Rectal smooth muscle tissue (tissue), 1 donor: ENCODE measurements at regions not wholly inside any gene's neighbourhood (a gene's known extent, or its start where the extent isn't known, plus 50 kb on each side); places are given as distances from the start of the nearest gene placed in this dataset.

ENCODE experiments used
- H3K27ac ChIP-seq: one replicate; pipeline ENCODE4 v1.7.0; 2013; ENCODE audit warnings: low read depth, low read length, inconsistent platforms
- H3K27me3 ChIP-seq: one replicate; pipeline ENCODE4 v1.7.0; 2013; ENCODE audit warnings: low read length; ENCODE audit not compliant: control insufficient read depth, insufficient read depth
- H3K36me3 ChIP-seq: one replicate; pipeline ENCODE4 v1.7.0; 2013; ENCODE audit warnings: low read length; ENCODE audit not compliant: control insufficient read depth, insufficient read depth
- H3K4me1 ChIP-seq: one replicate; pipeline ENCODE4 v1.7.0; 2013; ENCODE audit warnings: low read length; ENCODE audit not compliant: control insufficient read depth, insufficient read depth
- H3K4me3 ChIP-seq: one replicate; pipeline ENCODE4 v1.7.0; 2013; ENCODE audit warnings: low read length
- H3K9ac ChIP-seq: one replicate; pipeline ENCODE4 v1.7.0; 2013; ENCODE audit warnings: low read length

DNA sequence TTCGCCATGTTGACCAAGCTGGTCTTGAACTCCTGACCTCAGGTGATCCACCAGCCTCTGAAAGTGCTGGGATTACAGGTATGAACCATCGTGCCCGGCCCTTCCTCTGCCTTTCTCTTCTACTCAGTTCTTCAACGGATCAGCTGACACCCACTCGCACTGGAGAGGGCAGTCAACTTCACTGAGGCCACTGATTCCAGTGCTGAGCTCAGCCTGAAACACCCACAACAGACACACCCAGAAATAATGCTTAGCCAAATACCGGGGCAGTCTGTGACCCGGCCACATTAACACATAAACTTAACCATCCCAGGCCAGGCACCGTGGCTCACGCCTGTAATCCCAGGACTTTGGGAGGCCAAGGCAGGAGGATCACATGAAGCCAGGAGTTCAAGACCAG, 119.3 kb upstream of the CHST15 start:
- no peak overlapping the region for H3K27ac ChIP-seq
- H3K4me1 ChIP-seq = no peaks in the 10 kb centered on the region
- H3K9ac ChIP-seq = no peak overlapping the region
- H3K4me3 ChIP-seq = no peak overlapping the region
- peaks cover 2% of the 10 kb centered on the region for H3K27me3 ChIP-seq
- no peaks in the 10 kb centered on the region for H3K36me3 ChIP-seq

DNA sequence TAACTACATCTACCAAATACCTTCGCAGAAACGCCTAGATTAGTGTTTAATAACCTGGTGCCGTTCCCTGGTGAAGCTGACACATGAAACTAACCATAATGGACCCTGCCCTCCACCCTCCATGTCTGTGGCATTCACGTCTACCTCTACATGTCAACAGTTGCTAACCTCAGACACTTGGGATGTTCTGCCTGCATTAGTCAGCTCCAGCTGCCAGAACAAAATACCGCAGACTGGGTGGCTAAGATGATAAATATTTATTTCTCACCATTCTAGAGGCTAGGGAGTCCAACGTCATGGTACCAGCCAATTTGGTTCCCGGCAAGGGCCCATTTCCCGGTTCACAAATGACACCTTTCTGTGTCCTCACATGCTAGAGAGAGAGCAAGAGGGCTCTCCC, 118.5 kb upstream of the CHST15 start:
- Histone ChIP-seq H3K27ac (no peak overlapping the region), H3K9ac (no peak overlapping the region), H3K27me3 (peaks cover 2% of the 10 kb centered on the region)

DNA sequence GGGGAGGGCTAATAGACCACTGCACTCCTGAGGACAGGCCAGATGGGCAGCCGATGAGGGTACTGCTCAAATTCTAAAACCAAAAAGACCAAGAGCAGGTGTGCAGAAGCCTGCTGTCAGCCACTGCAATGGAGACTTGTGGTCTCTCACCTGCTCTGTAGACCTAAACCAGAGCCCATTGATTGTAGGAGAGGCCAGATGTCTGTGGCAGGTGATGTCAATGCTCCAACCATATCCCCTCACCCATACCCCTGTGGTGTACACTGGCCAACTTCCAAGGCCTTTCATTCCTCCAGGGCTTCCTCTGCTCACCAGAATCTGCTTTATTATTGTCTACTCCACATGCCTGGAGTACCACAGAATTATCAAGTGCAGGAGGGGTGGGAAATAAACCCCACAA, 116.9 kb upstream of the CHST15 start:
- Histone ChIP-seq H3K36me3 (no peaks in the 10 kb centered on the region), H3K27me3 (peaks cover 2% of the 10 kb centered on the region), H3K27ac (no peak overlapping the region), H3K4me1 (no peaks in the 10 kb centered on the region), H3K4me3 (no peak overlapping the region), H3K9ac (no peak overlapping the region)

More for the DNA sequence above, 118.5 kb upstream of the CHST15 start:
- Histone ChIP-seq H3K4me1 (no peaks in the 10 kb centered on the region), H3K36me3 (no peaks in the 10 kb centered on the region), H3K4me3 (no peak overlapping the region)

- H3K27ac ChIP-seq = no peak overlapping the region
- H3K4me1 ChIP-seq = no peaks in the 10 kb centered on the region
- no peaks in the 10 kb centered on the region for H3K36me3 ChIP-seq
- peaks cover 2% of the 10 kb centered on the region for H3K27me3 ChIP-seq
- no peak overlapping the region for H3K9ac ChIP-seq
- H3K4me3 ChIP-seq = no peak overlapping the region
These were observed 114.0 kb upstream of the CHST15 start for GRCh38 chr10:124207391-124207790.

GRCh38 chr10:124206616-124207015, 113.2 kb upstream of the CHST15 start:
- H3K4me3 ChIP-seq = no peak overlapping the region
- H3K36me3 ChIP-seq = no peaks in the 10 kb centered on the region
- H3K27me3 ChIP-seq = peaks cover 2% of the 10 kb centered on the region
- H3K9ac ChIP-seq = no peak overlapping the region
- H3K4me1 ChIP-seq = no peaks in the 10 kb centered on the region
- H3K27ac ChIP-seq = no peak overlapping the region

- H3K27me3 ChIP-seq = peaks cover 2% of the 10 kb centered on the region
- H3K36me3 ChIP-seq = no peaks in the 10 kb centered on the region
- H3K4me1 ChIP-seq = no peaks in the 10 kb centered on the region
- no peak overlapping the region for H3K4me3 ChIP-seq
- H3K9ac ChIP-seq = no peak overlapping the region
- H3K27ac ChIP-seq = no peak overlapping the region
These were observed 112.0 kb upstream of the CHST15 start for GRCh38 chr10:124205432-124205831.

- Histone ChIP-seq H3K27me3 (no peaks in the 10 kb centered on the region), H3K36me3 (no peaks in the 10 kb centered on the region), H3K4me1 (no peaks in the 10 kb centered on the region), H3K4me3 (no peak overlapping the region), H3K27ac (no peak overlapping the region), H3K9ac (no peak overlapping the region)
These were observed 111.3 kb upstream of the CHST15 start for GRCh38 chr10:124204726-124205125.

DNA sequence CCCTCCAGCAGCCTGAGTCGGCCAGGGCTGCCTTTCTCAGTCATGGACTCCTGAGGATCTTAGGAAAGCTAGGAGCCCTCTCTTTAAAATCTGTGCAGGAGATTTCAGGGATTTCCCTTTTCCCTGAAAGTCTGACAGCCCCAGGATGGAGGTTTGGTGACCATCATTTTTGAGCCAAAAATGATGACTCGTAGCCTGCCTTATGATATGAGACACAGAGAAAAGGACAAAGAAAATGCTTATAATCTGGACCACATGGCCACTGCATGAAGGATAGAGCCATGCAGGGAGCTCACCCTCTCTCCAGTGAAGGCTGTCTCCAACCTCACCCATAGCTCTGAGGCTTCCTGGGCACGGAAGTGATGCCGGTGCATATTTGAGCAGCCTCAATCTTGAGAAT, 106.6 kb upstream of the CHST15 start:
- no peaks in the 10 kb centered on the region for H3K4me1 ChIP-seq
- H3K4me3 ChIP-seq = no peak overlapping the region
- no peak overlapping the region for H3K27ac ChIP-seq
- no peak overlapping the region for H3K9ac ChIP-seq
- no peaks in the 10 kb centered on the region for H3K36me3 ChIP-seq
- H3K27me3 ChIP-seq = no peaks in the 10 kb centered on the region

DNA sequence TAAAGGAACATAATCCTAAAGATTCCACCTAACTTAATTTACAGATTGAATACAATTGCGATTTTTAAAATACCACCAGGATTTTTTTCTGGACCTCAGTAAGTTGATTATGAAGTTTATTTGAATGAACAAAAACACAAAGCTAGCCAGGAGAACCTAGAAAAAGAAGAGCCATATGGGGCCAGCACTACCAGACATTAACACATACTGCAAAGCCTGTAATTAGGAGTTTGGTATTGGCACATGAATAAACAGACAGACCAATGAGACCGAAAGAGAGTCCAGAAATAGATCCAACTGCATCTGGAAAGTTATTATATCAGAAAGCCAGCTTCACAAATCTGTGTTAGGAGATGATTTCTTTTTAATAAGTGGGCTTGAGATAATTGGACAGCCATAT, 105.5 kb upstream of the CHST15 start:
- Histone ChIP-seq H3K9ac (no peak overlapping the region), H3K27me3 (no peaks in the 10 kb centered on the region), H3K4me3 (no peak overlapping the region), H3K4me1 (no peaks in the 10 kb centered on the region), H3K27ac (no peak overlapping the region), H3K36me3 (no peaks in the 10 kb centered on the region)

DNA sequence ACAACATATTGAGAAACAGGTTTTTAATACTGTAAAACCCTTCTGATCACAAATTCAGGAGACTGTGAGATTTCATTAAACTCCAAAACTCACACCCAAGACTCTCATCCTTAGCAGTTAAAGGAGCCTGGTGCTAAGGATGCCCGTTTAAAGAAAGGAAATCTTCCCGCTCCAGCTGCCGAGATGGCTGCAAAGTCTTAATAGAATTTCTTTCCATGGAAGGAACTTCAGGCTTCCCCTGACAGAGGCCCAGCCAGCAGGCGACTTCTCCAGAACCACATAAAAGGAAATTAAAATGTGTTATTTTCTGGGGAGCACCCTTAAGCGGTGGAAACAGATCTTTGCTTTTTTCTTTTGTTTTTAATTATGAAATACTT, 104.7 kb upstream of the CHST15 start:
- no peak overlapping the region for H3K9ac ChIP-seq
- H3K4me1 ChIP-seq = no peaks in the 10 kb centered on the region
- H3K4me3 ChIP-seq = no peak overlapping the region
- H3K36me3 ChIP-seq = no peaks in the 10 kb centered on the region
- H3K27ac ChIP-seq = no peak overlapping the region
- H3K27me3 ChIP-seq = no peaks in the 10 kb centered on the region

- H3K4me3 ChIP-seq = no peak overlapping the region
These were observed 104.2 kb upstream of the CHST15 start for GRCh38 chr10:124197371-124198124.

DNA sequence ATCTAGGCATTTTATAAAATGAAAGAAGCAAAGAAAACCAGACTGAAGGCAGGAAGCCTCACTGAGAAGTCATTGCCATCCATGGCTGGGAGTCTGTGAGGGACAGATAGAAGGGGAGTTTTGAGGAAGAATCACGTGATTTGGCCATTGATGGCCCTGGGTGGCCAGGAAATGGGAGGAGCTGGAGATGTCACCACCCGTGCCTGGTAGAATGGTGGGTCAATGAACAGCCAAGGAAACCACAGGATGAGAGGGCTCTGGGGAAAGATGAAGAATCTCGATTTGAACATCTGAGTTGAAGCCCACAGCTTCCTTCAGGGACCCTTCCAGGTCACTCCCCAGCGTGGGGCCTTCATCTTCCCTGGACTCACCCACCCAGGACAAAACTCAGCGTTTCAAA, 103.3 kb upstream of the CHST15 start:
- Histone ChIP-seq H3K9ac (no peak overlapping the region), H3K36me3 (no peaks in the 10 kb centered on the region), H3K27ac (no peak overlapping the region), H3K27me3 (no peaks in the 10 kb centered on the region), H3K4me1 (no peaks in the 10 kb centered on the region), H3K4me3 (no peak overlapping the region)

More at GRCh38 chr10:124197371-124198124, 104.2 kb upstream of the CHST15 start:
- Histone ChIP-seq H3K27me3 (no peaks in the 10 kb centered on the region), H3K4me1 (no peaks in the 10 kb centered on the region), H3K27ac (peak overlapping the region; percentile 56), H3K9ac (no peak overlapping the region), H3K36me3 (no peaks in the 10 kb centered on the region)

- Histone ChIP-seq H3K4me3 (no peak overlapping the region), H3K4me1 (no peaks in the 10 kb centered on the region), H3K36me3 (no peaks in the 10 kb centered on the region), H3K27ac (no peak overlapping the region), H3K27me3 (no peaks in the 10 kb centered on the region), H3K9ac (no peak overlapping the region)
These were observed 100.9 kb upstream of the CHST15 start for GRCh38 chr10:124194199-124194824.
